Tibial nerve (tissue), 4 donors: ENCODE measurements at regions not wholly inside any gene's neighbourhood (a gene's known extent, or its start where the extent isn't known, plus 50 kb on each side); places are given as distances from the start of the nearest gene placed in this dataset.

Experiments used
- DNase-seq, 2 donors: peaks; one replicate each; pipeline ENCODE4 v3.0.0-alpha.2; 2019; ENCODE audit warnings: low spot score in 2 of 2
- H3K27ac ChIP-seq, 4 donors: fragments of 200-600 bp; sonication (generic) in 3 of 4; one replicate each; pipeline ENCODE4 v1.5.1; 2017 to 2019; ENCODE audit warnings: mild to moderate bottlenecking in 1 of 4
- H3K27me3 ChIP-seq, 2 donors: fragments of 200-600 bp; sonication (generic) in 1 of 2; one replicate each; pipeline versions ENCODE4 v1.5.1 to v1.6.0; 2017 to 2019
- H3K36me3 ChIP-seq, 3 donors: fragments of 200-600 bp; sonication (generic); one replicate each; pipeline ENCODE4 v1.5.1; 2018 to 2019
- H3K4me1 ChIP-seq, 4 donors: fragments of 200-600 bp; sonication (generic) in 3 of 4; one replicate each; pipeline ENCODE4 v1.5.1; 2017 to 2019
- H3K4me3 ChIP-seq, 4 donors: fragments of 200-600 bp; sonication (generic) in 3 of 4; one replicate each; pipeline ENCODE4 v1.5.1; 2017 to 2019; ENCODE audit warnings: mild to moderate bottlenecking in 1 of 4, moderate library complexity in 1 of 4
- H3K9me3 ChIP-seq, 4 donors: fragments of 200-600 bp; sonication (generic) in 3 of 4; one replicate each; pipeline ENCODE4 v1.5.1; 2017 to 2019
- EP300 ChIP-seq, 2 donors: sonication (generic); formaldehyde crosslinking; IDR thresholded peaks; one replicate each; pipeline ENCODE4 v1.6.1; 2017; ENCODE audit warnings: antibody characterized with exemption in 2 of 2, mild to moderate bottlenecking in 1 of 2
- POLR2A ChIP-seq, 2 donors: fragments of 450-650 bp; IDR thresholded peaks; one replicate each; pipeline ENCODE4 v1.6.1; 2017; ENCODE audit warnings: antibody characterized with exemption in 2 of 2, mild to moderate bottlenecking in 2 of 2, moderate library complexity in 2 of 2
- WGBS, 2 donors: methylation state at CpG; one replicate each; pipeline ENCODE4 v1.1.5; 2018; 5-methylcytosine and 5-hydroxymethylcytosine counted together
- TF ChIP-seq, protein P1 (sequence below), 5 experiments: fragments of 200-600 bp in 3 of 5; fragments of 450-650 bp in 2 of 5; sonication (generic) in 3 of 5; IDR thresholded peaks; one replicate each; pipeline ENCODE4 v1.5.1; 2016 to 2019; ENCODE audit warnings: antibody characterized with exemption in 5 of 5, mild to moderate bottlenecking in 3 of 5, moderate library complexity in 2 of 5

DNA sequence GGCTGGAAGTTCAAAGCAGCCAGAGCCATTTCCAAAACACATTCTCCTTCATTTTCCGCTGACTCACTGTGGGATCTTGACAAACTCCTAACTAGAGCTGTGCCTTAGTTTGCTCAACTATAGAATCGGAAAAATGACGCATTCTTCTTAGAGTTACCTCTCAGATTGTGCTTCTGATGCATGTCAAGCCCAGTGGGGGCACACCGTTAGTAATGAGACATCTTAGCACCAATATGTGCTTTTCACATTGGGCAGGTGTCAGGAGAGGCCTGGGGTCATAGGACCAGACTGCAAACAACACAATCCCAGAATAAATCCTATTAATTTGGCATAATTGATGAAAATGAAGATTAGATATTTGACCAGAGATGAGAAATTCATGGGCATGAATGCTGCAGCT, 71.3 kb upstream of the UBE3A start:
- TF ChIP-seq EP300 (IDR thresholded peaks at IDR 0.05): no peak
- TF ChIP-seq, protein P1, sequence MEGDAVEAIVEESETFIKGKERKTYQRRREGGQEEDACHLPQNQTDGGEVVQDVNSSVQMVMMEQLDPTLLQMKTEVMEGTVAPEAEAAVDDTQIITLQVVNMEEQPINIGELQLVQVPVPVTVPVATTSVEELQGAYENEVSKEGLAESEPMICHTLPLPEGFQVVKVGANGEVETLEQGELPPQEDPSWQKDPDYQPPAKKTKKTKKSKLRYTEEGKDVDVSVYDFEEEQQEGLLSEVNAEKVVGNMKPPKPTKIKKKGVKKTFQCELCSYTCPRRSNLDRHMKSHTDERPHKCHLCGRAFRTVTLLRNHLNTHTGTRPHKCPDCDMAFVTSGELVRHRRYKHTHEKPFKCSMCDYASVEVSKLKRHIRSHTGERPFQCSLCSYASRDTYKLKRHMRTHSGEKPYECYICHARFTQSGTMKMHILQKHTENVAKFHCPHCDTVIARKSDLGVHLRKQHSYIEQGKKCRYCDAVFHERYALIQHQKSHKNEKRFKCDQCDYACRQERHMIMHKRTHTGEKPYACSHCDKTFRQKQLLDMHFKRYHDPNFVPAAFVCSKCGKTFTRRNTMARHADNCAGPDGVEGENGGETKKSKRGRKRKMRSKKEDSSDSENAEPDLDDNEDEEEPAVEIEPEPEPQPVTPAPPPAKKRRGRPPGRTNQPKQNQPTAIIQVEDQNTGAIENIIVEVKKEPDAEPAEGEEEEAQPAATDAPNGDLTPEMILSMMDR (IDR thresholded peaks at IDR 0.05): no peak
- no peak for TF ChIP-seq POLR2A (IDR thresholded peaks at IDR 0.05)
- Histone ChIP-seq H3K9me3 (peaks cover 0 to 11% (median 0%) of the 10 kb centered on the region in 4 donors), H3K27ac (no peak overlapping the region), H3K36me3 (no peaks in the 10 kb centered on the region), H3K27me3 (no peaks in the 10 kb centered on the region), H3K4me1 (no peaks in the 10 kb centered on the region), H3K4me3 (no peak overlapping the region)
- DNase-seq: no peak
- 87 to 90% methylated on average over 4 of the region's 4 CpGs for WGBS, 2 donors

DNA sequence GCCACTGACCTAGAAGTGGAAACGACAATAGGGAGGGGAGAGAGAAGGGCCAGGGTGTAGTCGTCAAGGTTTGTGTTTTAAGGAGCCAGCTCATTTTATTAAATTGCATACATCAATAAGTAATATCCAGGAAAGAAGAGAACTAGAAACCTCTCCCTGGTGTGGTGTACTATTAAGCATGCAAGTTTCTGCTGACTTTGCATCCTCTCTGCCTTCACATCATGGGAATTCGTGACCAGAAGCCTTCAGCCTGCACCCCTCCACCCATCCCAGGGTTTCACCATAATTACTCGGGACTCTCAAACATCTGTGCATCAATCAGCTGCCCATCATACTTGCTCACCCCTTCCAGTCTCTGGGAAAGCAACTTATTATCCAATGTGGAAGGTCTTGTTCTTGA, 70.9 kb upstream of the UBE3A start:
- Histone ChIP-seq H3K4me3 (no peak overlapping the region), H3K27ac (no peak overlapping the region), H3K36me3 (no peaks in the 10 kb centered on the region), H3K9me3 (peaks cover 0 to 7% (median 0%) of the 10 kb centered on the region in 4 donors), H3K4me1 (no peaks in the 10 kb centered on the region), H3K27me3 (no peaks in the 10 kb centered on the region)
- no peak for DNase-seq
- WGBS, 2 donors: 71 to 72% methylated on average over 4 of the region's 4 CpGs
- TF ChIP-seq EP300 (IDR thresholded peaks at IDR 0.05) (no peak), POLR2A (IDR thresholded peaks at IDR 0.05) (no peak)
- TF ChIP-seq, protein P1 (IDR thresholded peaks at IDR 0.05): no peak

DNA sequence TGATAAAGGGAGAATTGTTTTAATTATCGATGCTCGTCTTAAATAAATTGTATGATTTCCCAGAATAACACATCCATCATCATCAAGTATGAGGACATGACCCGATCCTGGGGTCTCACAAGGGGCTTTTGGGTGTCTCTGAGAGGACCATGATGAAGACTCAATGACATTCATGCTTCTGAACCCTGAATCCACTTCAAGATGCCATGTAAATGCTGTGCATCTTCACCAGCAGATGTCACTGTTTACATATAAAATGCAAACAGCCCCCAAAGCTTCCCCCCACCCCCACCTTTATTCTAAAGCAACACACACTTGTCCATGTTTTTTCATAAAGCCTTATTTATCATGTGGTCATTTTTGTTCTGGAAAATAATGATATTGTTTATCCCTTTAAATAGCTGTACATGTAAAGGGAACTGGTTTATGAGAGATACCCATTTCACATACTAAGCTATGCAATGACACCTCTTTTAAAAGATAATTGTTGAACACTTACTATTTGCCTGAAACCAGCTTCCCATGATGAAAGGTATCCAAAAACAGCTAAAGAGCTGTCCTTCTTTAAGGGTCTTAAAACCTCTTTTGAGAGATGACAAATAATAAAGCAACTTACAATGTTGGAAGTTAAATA, 69.7 kb upstream of the UBE3A start:
- peak in 1 of 2 donors; percentile 7 for DNase-seq
- WGBS, 2 donors: 44 to 46% methylated on average over 3 of the region's 3 CpGs
- H3K27ac ChIP-seq: no peak overlapping the region
- no peaks in the 10 kb centered on the region for H3K9me3 ChIP-seq
- TF ChIP-seq EP300 (IDR thresholded peaks at IDR 0.05): no peak
- TF ChIP-seq, protein P1 (IDR thresholded peaks at IDR 0.05): peak; percentile 36 to 68 (median 42)
- no peak for TF ChIP-seq POLR2A (IDR thresholded peaks at IDR 0.05)
- no peaks in the 10 kb centered on the region for H3K36me3 ChIP-seq
- H3K4me3 ChIP-seq: no peak overlapping the region
- H3K4me1 ChIP-seq: no peaks in the 10 kb centered on the region
- H3K27me3 ChIP-seq: no peaks in the 10 kb centered on the region

DNA sequence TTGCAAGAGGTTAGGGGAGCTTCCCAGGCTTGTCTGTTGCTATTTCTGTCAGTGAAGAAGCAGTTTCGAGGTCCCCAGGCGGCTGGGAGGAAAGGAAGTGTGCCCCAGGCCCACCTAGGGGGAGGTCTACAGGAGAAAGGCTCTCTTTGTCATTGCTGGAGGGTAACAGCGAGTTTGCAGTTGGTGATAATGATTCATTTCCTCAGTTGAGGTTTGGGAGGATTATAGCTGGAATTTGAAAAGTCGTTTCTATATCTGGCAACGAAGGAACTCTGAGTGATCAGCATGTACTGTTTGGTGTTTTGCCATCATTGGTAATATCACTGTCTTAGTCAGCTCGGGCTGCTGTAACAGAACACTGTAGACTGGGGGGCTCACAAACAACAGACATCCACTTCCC, 65.5 kb upstream of the UBE3A start:
- no peak for DNase-seq
- no peaks in the 10 kb centered on the region for H3K36me3 ChIP-seq
- no peaks in the 10 kb centered on the region for H3K27me3 ChIP-seq
- H3K4me1 ChIP-seq: no peaks in the 10 kb centered on the region
- no peak overlapping the region for H3K4me3 ChIP-seq
- H3K27ac ChIP-seq: no peak overlapping the region
- TF ChIP-seq EP300 (IDR thresholded peaks at IDR 0.05): no peak
- TF ChIP-seq, protein P1 (IDR thresholded peaks at IDR 0.05): no peak
- TF ChIP-seq POLR2A (IDR thresholded peaks at IDR 0.05): no peak
- WGBS, 2 donors: 18% methylated on average over 6 of the region's 6 CpGs
- no peaks in the 10 kb centered on the region for H3K9me3 ChIP-seq

DNA sequence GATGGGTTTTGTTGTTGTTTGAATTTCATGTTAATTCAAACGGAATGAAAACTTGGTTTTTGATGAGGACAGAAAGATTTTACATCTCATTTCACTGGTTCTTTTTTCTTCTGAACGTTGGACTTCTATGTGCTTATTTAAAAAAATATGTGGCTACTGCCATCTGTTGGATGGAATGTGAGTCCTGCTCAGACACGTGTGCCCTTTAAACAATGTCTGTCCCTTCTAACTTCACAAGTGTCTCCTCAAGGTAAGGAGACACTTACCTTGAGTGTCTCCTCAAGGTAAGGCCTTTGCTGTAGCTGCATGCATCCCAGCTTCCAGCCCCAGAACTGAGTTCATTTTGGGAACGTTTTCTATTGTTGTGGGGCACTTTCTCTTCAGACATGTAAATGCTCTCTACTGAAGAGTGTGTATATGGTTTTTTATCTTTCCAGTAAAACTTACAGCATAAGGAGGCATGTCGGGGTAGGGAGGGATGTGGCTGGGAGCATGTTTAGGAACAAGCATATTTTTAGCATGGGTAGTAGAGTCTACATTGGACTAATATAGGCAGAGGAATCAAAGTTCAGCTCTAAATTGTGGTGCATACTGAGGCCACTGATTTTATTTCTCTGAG, 63.1 kb upstream of the UBE3A start:
- Histone ChIP-seq H3K9me3 (peaks cover 0 to 4% (median 1%) of the 10 kb centered on the region in 4 donors), H3K4me3 (no peak overlapping the region), H3K4me1 (no peaks in the 10 kb centered on the region), H3K27me3 (no peaks in the 10 kb centered on the region), H3K36me3 (no peaks in the 10 kb centered on the region), H3K27ac (no peak overlapping the region)
- WGBS, 2 donors: 31 to 34% methylated on average over 5 of the region's 5 CpGs
- no peak for DNase-seq
- TF ChIP-seq POLR2A (IDR thresholded peaks at IDR 0.05): no peak
- TF ChIP-seq, protein P1 (IDR thresholded peaks at IDR 0.05): peak in 3 of 5 experiments; percentile 18 to 25 (median 21)
